Lower lobe of right lung (tissue), 2 donors: ENCODE measurements at regions not wholly inside any gene's neighbourhood (a gene's known extent, or its start where the extent isn't known, plus 50 kb on each side); places are given as distances from the start of the nearest gene placed in this dataset.

Experiments used
- ATAC-seq, 2 donors: fragments of 200-7000 bp; cut with Tn5 transposase; one replicate each; pipeline ENCODE4 v1.9.1; 2020 to 2022; ENCODE audit warnings: mild to moderate bottlenecking in 2 of 2, moderate library complexity in 2 of 2
- DNase-seq: peaks from one replicate; pipeline ENCODE4 v3.0.0-alpha.2; 2020
- H3K27ac ChIP-seq: fragments of 200-600 bp; one replicate; pipeline ENCODE4 v1.8.0; 2022
- H3K27me3 ChIP-seq: fragments of 200-600 bp; one replicate; pipeline ENCODE4 v1.8.0; 2022; ENCODE audit warnings: low read depth
- H3K36me3 ChIP-seq: fragments of 200-600 bp; one replicate; pipeline ENCODE4 v1.8.0; 2022; ENCODE audit warnings: mild to moderate bottlenecking
- H3K4me1 ChIP-seq: fragments of 200-600 bp; one replicate; pipeline ENCODE4 v1.8.0; 2022
- H3K4me3 ChIP-seq: fragments of 200-600 bp; one replicate; pipeline ENCODE4 v1.8.0; 2022; ENCODE audit warnings: mild to moderate bottlenecking
- H3K9me3 ChIP-seq: fragments of 200-600 bp; one replicate; pipeline ENCODE4 v1.8.0; 2022
- CTCF ChIP-seq: fragments of 200-600 bp; IDR thresholded peaks from one replicate; pipeline ENCODE4 v1.8.0; 2022; ENCODE audit warnings: antibody characterized with exemption, mild to moderate bottlenecking
- intact Hi-C: fragments of 100-400 bp; cut with DNase I; formaldehyde crosslinking; loops from one replicate; pipeline ENCODE4 v1.11.0; 2022
- donor health status: DM: no; HTN: yes; CAD: no; lungs with severe emphysema.

GRCh38 chr7:118708741-118709140 is 484.2 kb downstream of the ANKRD7 start:
- no peak for TF ChIP-seq CTCF
- no peaks in the 10 kb centered on the region for H3K27me3 ChIP-seq
- H3K9me3 ChIP-seq: no peaks in the 10 kb centered on the region
- no peaks in the 10 kb centered on the region for H3K36me3 ChIP-seq
- DNase-seq (no peak), ATAC-seq (no peak)
- no peak overlapping the region for H3K4me3 ChIP-seq
- H3K4me1 ChIP-seq: no peaks in the 10 kb centered on the region
- intact Hi-C loops: no loop called here
- no peak overlapping the region for H3K27ac ChIP-seq

GRCh38 chr7:118711688-118712087 is 487.2 kb downstream of the ANKRD7 start:
- intact Hi-C loops: no loop called here

GRCh38 chr7:118713039-118713438 is 488.5 kb downstream of the ANKRD7 start:
- H3K9me3 ChIP-seq: no peaks in the 10 kb centered on the region
- H3K4me1 ChIP-seq: no peaks in the 10 kb centered on the region
- H3K27ac ChIP-seq: no peak overlapping the region
- no peaks in the 10 kb centered on the region for H3K27me3 ChIP-seq
- no peaks in the 10 kb centered on the region for H3K36me3 ChIP-seq
- ATAC-seq: no peak
- no peak for DNase-seq
- intact Hi-C loops: no loop called here
- no peak for TF ChIP-seq CTCF
- H3K4me3 ChIP-seq: no peak overlapping the region

More at GRCh38 chr7:118711688-118712087, 487.2 kb downstream of the ANKRD7 start:
- Histone ChIP-seq H3K36me3 (no peaks in the 10 kb centered on the region), H3K27me3 (no peaks in the 10 kb centered on the region), H3K4me1 (no peaks in the 10 kb centered on the region), H3K9me3 (no peaks in the 10 kb centered on the region), H3K27ac (no peak overlapping the region), H3K4me3 (no peak overlapping the region)
- no peak for ATAC-seq
- no peak for TF ChIP-seq CTCF
- DNase-seq: no peak

GRCh38 chr7:118720632-118721031 is 496.1 kb downstream of the ANKRD7 start:
- Histone ChIP-seq H3K27ac (no peak overlapping the region), H3K9me3 (no peaks in the 10 kb centered on the region), H3K36me3 (no peaks in the 10 kb centered on the region), H3K4me1 (no peaks in the 10 kb centered on the region), H3K4me3 (no peak overlapping the region), H3K27me3 (no peaks in the 10 kb centered on the region)
- ATAC-seq (no peak), DNase-seq (no peak)
- TF ChIP-seq CTCF: no peak
- intact Hi-C loops: no loop called here

GRCh38 chr7:118731854-118732253 is 507.4 kb downstream of the ANKRD7 start:
- H3K4me3 ChIP-seq: no peak overlapping the region
- ATAC-seq (no peak), DNase-seq (no peak)
- H3K27me3 ChIP-seq: no peaks in the 10 kb centered on the region
- no peaks in the 10 kb centered on the region for H3K36me3 ChIP-seq
- no peaks in the 10 kb centered on the region for H3K9me3 ChIP-seq
- H3K27ac ChIP-seq: no peak overlapping the region
- intact Hi-C loops: no loop called here
- TF ChIP-seq CTCF: no peak
- no peaks in the 10 kb centered on the region for H3K4me1 ChIP-seq

- Histone ChIP-seq H3K9me3 (no peaks in the 10 kb centered on the region), H3K27ac (no peak overlapping the region), H3K4me3 (no peak overlapping the region), H3K36me3 (no peaks in the 10 kb centered on the region), H3K27me3 (no peaks in the 10 kb centered on the region), H3K4me1 (no peaks in the 10 kb centered on the region)
- ATAC-seq: no peak
- DNase-seq: no peak
- TF ChIP-seq CTCF: no peak
- intact Hi-C loops: no loop called here
Observed at GRCh38 chr7:118734541-118734940, 510.0 kb downstream of the ANKRD7 start.
